SKM-1 treated with dmso at 0.1 percent for 144 hours (cell line): ENCODE measurements at regions not wholly inside any gene's neighbourhood (a gene's known extent, or its start where the extent isn't known, plus 50 kb on each side); places are given as distances from the start of the nearest gene placed in this dataset.
"Not testable (repeated sequence)": the region's sequence is repeated elsewhere in the genome, so short reads cannot be mapped to it uniquely, and the experiment has no call there.

ENCODE experiments used
- DNase-seq: peaks from one replicate; lab custom pipeline; 2025; ENCODE audit not compliant: unreplicated experiment; lab: John Stamatoyannopoulos, UW

DNA sequence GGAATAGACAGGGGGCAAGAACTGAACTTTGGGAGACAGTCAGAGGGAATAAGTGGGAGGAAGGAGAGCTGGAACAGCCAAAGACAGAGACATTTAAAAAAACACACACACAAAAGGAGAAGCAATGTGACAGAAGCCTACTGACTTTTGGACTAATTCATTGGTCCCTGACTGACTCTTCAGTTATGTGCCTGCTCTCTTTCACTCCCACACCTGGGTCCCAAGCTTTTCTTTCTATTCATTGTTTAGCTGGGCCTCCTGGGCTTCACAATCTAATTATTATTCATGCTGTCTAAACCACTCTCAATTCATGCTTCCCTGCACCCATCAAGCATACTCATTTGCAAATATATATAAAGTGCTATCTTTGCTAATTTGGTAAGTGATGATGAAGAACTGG is 139.2 kb upstream of the IRS4 start:
- DNase-seq, result no peak

GRCh38 chrX:108843039-108843438 is 106.7 kb upstream of the IRS4 start:
- DNase-seq, result not testable (repeated sequence)

DNA sequence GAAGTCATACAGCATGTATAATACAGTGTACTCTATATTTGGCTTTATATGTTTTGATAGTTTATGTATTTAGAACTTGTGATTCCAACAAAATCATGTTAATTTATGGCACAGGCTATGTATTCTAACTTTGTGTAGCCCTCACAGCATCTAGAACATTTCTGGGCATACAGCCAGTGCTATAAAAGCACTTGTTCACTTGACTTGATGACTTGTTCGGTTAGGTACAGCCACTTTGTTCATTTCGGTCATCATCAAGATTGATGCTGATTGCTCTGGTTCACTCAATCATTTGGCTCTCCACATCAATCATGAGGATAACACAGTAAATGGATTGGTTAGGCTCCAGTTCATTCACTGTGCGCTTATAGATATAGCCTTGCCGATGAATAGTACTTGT is 97.6 kb upstream of the IRS4 start:
- DNase-seq, result no peak

DNA sequence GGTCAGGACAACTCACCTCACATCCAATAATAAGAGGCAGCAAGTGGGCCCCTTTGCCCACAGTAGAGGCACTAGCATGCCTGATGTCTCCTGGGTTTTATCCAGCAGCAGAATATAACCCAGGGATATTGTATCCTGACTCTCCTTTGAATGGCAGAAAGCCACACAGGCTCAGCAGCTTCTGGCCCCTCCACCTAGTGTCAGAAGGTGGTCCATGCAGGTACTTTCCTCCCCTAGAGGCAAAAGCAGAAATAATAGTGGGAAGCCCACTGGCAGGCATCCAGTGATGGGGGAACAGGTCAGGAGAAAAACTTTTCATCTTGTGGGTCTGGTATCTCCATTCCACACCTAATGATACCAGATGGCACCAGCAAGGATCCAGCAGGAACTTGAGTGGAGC is 75.5 kb upstream of the IRS4 start:
- DNase-seq, result no peak

GRCh38 chrX:108795240-108795639 is 58.9 kb upstream of the IRS4 start:
- no peak for DNase-seq
